ENCODE measurements at regions not wholly inside any gene's neighbourhood (a gene's known extent, or its start where the extent isn't known, plus 50 kb on each side); places are given as distances from the start of the nearest gene placed in this dataset.

DNA sequence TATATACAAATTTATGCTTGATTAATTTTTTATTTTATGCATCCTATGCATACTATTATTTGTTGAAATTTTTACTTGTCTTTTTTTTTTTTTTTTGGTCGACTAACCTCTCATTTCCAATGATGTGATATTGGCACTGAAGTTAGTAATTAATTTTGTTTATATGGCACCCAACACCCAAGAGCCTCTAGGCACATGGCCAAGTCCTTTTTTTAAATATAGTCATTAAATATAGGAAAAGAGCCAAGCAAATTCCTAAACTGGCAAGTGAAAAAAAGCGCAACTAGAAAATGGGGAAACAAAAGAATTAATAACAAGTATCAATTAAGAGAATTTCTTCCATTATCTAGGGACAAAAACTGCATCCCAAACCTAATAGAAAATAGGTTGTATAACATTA, 85.5 kb upstream of the HS3ST5 start:
- H3K9me3 Mint-ChIP-seq, result peaks cover 5% of the 10 kb centered on the region
- no peak overlapping the region for H3K4me3 Mint-ChIP-seq
- H3K27ac Mint-ChIP-seq, result no peak overlapping the region
- H3K4me1 Mint-ChIP-seq (ENCODE audit: low read depth), result no peaks in the 10 kb centered on the region
- no peaks in the 10 kb centered on the region for H3K27me3 Mint-ChIP-seq
- H3K36me3 Mint-ChIP-seq (ENCODE audit: low read depth), result no peaks in the 10 kb centered on the region

DNA sequence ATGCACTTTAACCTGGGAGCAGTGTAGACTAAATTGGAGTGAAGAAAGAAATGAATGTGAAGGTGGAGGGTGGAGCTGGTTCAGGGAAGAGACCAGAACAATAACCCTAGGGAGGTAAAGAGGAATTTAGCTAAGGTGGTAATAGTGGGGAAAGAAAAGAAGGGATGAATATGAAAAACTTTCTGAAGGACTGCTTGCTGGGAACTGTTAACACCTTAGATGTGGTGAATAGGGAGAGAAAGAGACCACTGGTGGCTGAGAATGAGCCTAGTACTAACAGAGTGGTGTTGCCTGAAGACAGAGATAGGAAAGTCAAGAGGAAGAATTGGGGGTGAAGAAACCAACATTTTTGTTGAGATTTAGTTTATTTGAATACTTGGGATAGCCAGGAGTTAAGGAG, 78.4 kb upstream of the HS3ST5 start:
- no peaks in the 10 kb centered on the region for H3K27me3 Mint-ChIP-seq
- no peak overlapping the region for H3K4me3 Mint-ChIP-seq
- H3K4me1 Mint-ChIP-seq (ENCODE audit: low read depth), result no peaks in the 10 kb centered on the region
- H3K27ac Mint-ChIP-seq, result no peak overlapping the region
- no peaks in the 10 kb centered on the region for H3K36me3 Mint-ChIP-seq (ENCODE audit: low read depth)
- H3K9me3 Mint-ChIP-seq, result peaks cover 5% of the 10 kb centered on the region

DNA sequence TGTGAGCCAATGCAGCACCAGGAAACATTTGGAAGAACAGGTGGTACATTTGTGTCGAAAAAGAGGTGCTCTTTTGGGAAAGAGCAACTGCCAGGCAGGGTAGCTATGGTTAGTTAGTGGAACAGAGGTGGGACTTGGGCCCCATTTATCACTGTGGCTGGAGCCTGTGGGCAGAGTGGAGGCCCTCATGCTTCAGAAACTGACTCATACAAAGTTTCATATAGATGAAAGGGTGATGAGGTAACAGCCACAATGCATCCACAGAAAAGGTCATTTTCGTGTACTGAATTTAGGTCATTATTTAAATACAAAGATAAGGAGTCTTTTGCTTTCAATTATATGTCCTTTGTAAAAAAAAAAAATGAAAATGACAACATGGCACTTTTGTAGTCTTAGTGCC, 76.4 kb upstream of the HS3ST5 start:
- Mint-ChIP-seq H3K9me3 (no peaks in the 10 kb centered on the region), H3K27me3 (no peaks in the 10 kb centered on the region), H3K27ac (no peak overlapping the region), H3K4me1 (ENCODE audit: low read depth) (no peaks in the 10 kb centered on the region), H3K4me3 (no peak overlapping the region), H3K36me3 (ENCODE audit: low read depth) (no peaks in the 10 kb centered on the region)

DNA sequence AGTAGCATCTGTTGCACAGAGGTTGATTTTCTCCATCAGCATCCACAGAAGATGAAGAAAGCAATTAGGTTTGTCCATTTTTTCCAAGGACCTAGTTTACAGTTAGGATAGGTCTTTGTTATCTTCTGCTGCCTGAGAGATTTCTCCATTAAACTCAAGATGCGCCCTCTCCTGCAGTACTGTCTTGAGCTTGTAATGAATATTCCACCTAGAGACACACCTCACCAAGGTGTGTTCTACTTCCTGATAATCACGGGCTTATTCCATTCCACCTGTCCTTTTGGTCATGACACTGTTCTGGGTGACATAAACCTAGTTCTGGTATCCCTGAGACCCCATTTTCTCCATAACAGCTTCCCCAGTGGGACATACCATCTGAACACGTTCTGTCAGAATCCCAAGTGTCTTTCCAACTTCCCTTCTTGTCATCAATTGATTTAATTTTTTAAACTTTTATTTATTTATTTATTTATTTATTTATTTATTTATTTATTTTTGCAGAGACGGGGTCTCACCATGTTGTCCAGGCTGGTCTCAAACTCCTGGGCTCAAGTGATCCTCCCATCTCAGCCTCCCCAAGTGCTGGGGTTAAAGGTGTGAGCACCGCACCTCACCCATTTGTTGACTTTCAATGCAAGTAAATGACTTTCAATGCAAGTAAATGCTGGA, 75.6 kb upstream of the HS3ST5 start:
- no peaks in the 10 kb centered on the region for H3K27me3 Mint-ChIP-seq

DNA sequence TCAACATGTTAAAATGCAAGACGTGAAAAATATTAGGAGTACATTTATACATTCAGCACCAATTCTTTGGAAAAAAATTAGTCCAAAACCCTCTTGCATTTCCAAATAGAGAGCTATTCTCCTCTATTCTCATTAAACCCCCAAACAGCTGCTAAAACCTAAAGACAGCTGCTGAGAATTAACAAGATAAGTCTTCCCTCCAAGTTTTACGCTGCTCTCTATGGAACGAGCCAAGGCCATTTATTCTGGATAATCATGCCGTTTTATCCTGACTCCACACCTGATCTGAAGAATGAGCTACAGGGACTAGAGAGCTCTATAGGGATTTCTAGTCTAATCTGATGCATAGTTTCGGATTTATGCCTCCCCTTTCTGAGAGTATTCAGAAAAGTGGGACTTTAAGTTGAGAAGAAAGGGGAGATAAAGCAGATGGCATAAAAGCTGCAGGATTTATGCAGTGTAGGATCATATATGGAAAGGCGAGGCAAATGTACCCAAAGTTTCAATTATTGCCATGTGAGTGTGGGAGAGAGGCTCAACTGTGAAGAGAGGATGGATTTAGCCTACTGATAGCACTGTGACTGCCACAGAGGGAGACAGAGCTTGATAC, 64.7 kb upstream of the HS3ST5 start:
- Mint-ChIP-seq H3K4me3 (no peak overlapping the region), H3K27me3 (no peaks in the 10 kb centered on the region), H3K4me1 (ENCODE audit: low read depth) (no peaks in the 10 kb centered on the region), H3K27ac (no peak overlapping the region), H3K9me3 (no peaks in the 10 kb centered on the region), H3K36me3 (ENCODE audit: low read depth) (no peaks in the 10 kb centered on the region)

More for the DNA sequence above, 75.6 kb upstream of the HS3ST5 start:
- H3K9me3 Mint-ChIP-seq, result no peaks in the 10 kb centered on the region
- H3K36me3 Mint-ChIP-seq (ENCODE audit: low read depth), result no peaks in the 10 kb centered on the region
- no peak overlapping the region for H3K27ac Mint-ChIP-seq
- no peak overlapping the region for H3K4me3 Mint-ChIP-seq
- no peaks in the 10 kb centered on the region for H3K4me1 Mint-ChIP-seq (ENCODE audit: low read depth)

DNA sequence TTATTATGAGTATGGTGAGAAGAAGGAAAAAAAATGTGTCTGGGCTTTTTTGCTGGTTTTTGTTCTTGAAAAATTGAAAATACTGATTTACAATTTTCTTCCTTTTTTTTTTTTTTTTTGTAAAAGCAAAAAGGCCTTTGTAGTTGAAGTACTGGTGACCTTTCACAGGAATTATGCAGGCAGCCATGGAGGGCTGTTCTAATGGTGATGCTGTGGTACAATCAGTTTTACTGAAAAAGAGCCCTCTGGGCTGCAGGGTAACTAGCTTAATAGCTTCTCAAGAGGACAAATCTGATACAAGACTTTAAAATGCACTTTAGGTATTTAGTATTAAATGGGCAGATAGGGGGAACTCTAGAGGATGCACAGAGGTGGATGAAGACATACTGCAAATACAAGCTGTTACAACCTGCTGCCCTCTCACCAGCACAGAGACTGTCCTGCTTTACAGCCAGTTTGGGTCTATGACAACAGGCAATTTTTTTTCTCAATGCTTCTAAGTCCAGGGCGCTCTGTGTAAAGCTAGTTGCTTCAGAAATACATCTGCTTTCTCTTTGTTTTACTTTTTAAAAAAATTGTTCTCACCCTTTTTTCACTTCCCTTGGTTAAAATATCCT, 61.6 kb upstream of the HS3ST5 start:
- no peaks in the 10 kb centered on the region for H3K4me1 Mint-ChIP-seq (ENCODE audit: low read depth)

DNA sequence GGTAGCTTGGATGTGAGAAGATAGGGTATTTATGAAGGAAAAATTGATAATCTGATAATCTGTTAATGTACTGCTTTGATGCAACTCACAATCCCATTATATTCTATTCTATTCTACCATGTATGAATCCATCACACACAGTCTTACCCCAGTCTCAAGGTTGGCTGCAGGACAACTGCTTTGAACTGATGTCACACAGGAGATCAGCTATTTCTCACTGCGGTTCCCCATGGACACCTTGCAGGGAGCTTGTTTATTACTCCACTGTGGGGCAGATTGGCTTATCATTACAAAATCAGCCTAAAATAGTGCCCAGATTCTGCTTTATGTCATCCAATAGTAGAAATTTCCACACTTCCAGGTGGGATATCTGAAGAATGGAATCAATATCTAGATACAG, 61.0 kb upstream of the HS3ST5 start:
- Mint-ChIP-seq H3K9me3 (no peaks in the 10 kb centered on the region), H3K4me3 (no peak overlapping the region), H3K27ac (no peak overlapping the region), H3K4me1 (ENCODE audit: low read depth) (no peaks in the 10 kb centered on the region), H3K27me3 (no peaks in the 10 kb centered on the region), H3K36me3 (ENCODE audit: low read depth) (no peaks in the 10 kb centered on the region)

More for the DNA sequence above, 61.6 kb upstream of the HS3ST5 start:
- H3K9me3 Mint-ChIP-seq, result no peaks in the 10 kb centered on the region
- no peaks in the 10 kb centered on the region for H3K36me3 Mint-ChIP-seq (ENCODE audit: low read depth)
- no peaks in the 10 kb centered on the region for H3K27me3 Mint-ChIP-seq
- H3K4me3 Mint-ChIP-seq, result no peak overlapping the region
- no peak overlapping the region for H3K27ac Mint-ChIP-seq

DNA sequence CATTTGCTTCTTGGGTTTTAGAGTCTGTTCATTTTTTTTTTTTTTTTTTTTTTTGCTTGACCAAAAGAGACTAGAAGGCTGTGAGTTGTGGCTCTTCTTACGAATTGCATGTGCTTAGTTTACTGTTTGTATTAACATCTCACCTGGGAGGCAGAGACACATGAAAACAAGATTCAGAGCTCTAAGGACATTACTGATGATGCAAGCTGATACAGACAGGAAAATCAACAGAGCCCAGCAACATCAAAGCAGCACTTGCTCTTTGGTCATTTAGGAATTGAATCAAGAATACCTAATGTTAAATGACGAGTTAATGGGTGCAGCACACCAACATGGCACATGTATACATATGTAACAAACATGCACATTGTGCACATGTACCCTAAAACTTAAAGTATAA, 55.7 kb upstream of the HS3ST5 start:
- no peaks in the 10 kb centered on the region for H3K9me3 Mint-ChIP-seq
- no peaks in the 10 kb centered on the region for H3K4me1 Mint-ChIP-seq (ENCODE audit: low read depth)
- H3K36me3 Mint-ChIP-seq (ENCODE audit: low read depth), result no peaks in the 10 kb centered on the region
- H3K27me3 Mint-ChIP-seq, result no peaks in the 10 kb centered on the region
- H3K4me3 Mint-ChIP-seq, result no peak overlapping the region
- no peak overlapping the region for H3K27ac Mint-ChIP-seq

Data from stimulated activated naive CD8-positive, alpha-beta T cell treated with anti-CD3 and anti-CD28 coated beads, Interleukin-15, Interleukin-2, amounts not matched to agents 100 ng/mL and 50 ng/mL, for 24 hours (primary cell).